IMR-90 (cell line): ENCODE measurements at regions not wholly inside any gene's neighbourhood (a gene's known extent, or its start where the extent isn't known, plus 50 kb on each side); places are given as distances from the start of the nearest gene placed in this dataset.

ENCODE experiments used
- ATAC-seq: fragments of 200-7000 bp; cut with Tn5 transposase; 2 replicates; pipeline ENCODE4 v1.9.1; 2020; ENCODE audit warnings: low read depth, mild to moderate bottlenecking, moderate library complexity
- BruUV-seq: library from RNA; stranded (reverse); fragments of 400-500 nt; replicated peaks from 2 replicates; lab custom pipeline; 2021; lab: Mats Ljungman, UMichigan
- CTCF ChIA-PET: fragments of 300-600 bp; formaldehyde crosslinking; extraction: SDS; loops from one replicate; lab custom pipeline; 2021; ENCODE audit warnings: antibody characterized with exemption; lab: Yijun Ruan, JAX
- POLR2A ChIA-PET: fragments of 300-600 bp; sonication (Branson Sonifier 250); formaldehyde crosslinking; loops from one replicate; lab custom pipeline; 2022; ENCODE audit warnings: antibody characterized with exemption; ENCODE audit not compliant: unreplicated experiment; lab: Charles Lee
- DNase-seq: peaks from one replicate; pipeline ENCODE4 v3.0.0; 2013
- H2AFZ ChIP-seq: replicated peaks from 2 replicates; pipeline ENCODE3; 2013; ENCODE audit warnings: low read length, mild to moderate bottlenecking; ENCODE audit not compliant: poor library complexity
- H2AK5ac ChIP-seq: 2 replicates; pipeline ENCODE4 v1.6.1; 2013; ENCODE audit warnings: low read depth, low read length, inconsistent platforms
- H2AK9ac ChIP-seq: replicated peaks from 2 replicates; pipeline ENCODE3; 2013; ENCODE audit warnings: mild to moderate bottlenecking, low read depth, low read length, moderate library complexity; ENCODE audit not compliant: poor library complexity
- H2BK120ac ChIP-seq: 2 replicates; pipeline ENCODE4 v1.6.1; 2013; ENCODE audit warnings: low read depth, low read length, inconsistent platforms
- H2BK15ac ChIP-seq: 3 replicates; pipeline ENCODE4 v1.6.1; 2013; ENCODE audit warnings: low read depth, low read length, inconsistent platforms
- H2BK20ac ChIP-seq: 2 replicates; pipeline ENCODE4 v1.6.1; 2013; ENCODE audit warnings: low read depth, mild to moderate bottlenecking, inconsistent platforms, low read length, moderate library complexity
- H2BK5ac ChIP-seq: 2 replicates; pipeline ENCODE4 v1.6.1; 2013; ENCODE audit warnings: mild to moderate bottlenecking, low read depth, low read length, inconsistent platforms; ENCODE audit not compliant: poor library complexity, severe bottlenecking
- H3K14ac ChIP-seq: replicated peaks from 2 replicates; pipeline ENCODE4 v1.6.1; 2013; ENCODE audit warnings: low read depth, low read length, inconsistent platforms
- H3K18ac ChIP-seq: 2 replicates; pipeline ENCODE4 v1.6.1; 2013; ENCODE audit warnings: low read depth, low read length, control low read depth
- H3K23ac ChIP-seq: 2 replicates; pipeline ENCODE4 v1.6.1; 2013; ENCODE audit warnings: low read depth, low read length, inconsistent platforms
- H3K27ac ChIP-seq: 2 replicates; pipeline ENCODE4 v1.5.1; 2013; ENCODE audit warnings: mild to moderate bottlenecking, control low read depth, low read length; ENCODE audit not compliant: insufficient read depth
- H3K27me3 ChIP-seq: 2 replicates; pipeline ENCODE4 v1.6.1; 2013; ENCODE audit warnings: low read length; ENCODE audit not compliant: control insufficient read depth, insufficient read depth
- H3K36me3 ChIP-seq: 2 replicates; pipeline ENCODE4 v1.6.1; 2013; ENCODE audit warnings: low read length, mixed read lengths; ENCODE audit not compliant: control insufficient read depth, insufficient read depth
- H3K4ac ChIP-seq: 2 replicates; pipeline ENCODE4 v1.6.1; 2013; ENCODE audit warnings: low read depth, low read length, inconsistent platforms
- H3K4me1 ChIP-seq: 2 replicates; pipeline ENCODE4 v1.6.1; 2013; ENCODE audit warnings: low read length, mixed read lengths; ENCODE audit not compliant: control insufficient read depth, insufficient read depth
- H3K4me2 ChIP-seq: 2 replicates; pipeline ENCODE4 v1.6.1; 2013; ENCODE audit warnings: low read depth, mild to moderate bottlenecking, control low read depth, low read length, moderate library complexity
- H3K4me3 ChIP-seq: 2 replicates; pipeline ENCODE4 v1.5.1; 2013; ENCODE audit warnings: low read depth, mild to moderate bottlenecking, control low read depth, low read length, moderate library complexity; ENCODE audit not compliant: insufficient read depth
- H3K56ac ChIP-seq: 2 replicates; pipeline ENCODE4 v1.6.1; 2013; ENCODE audit warnings: low read length, inconsistent platforms; ENCODE audit not compliant: insufficient read depth; ENCODE audit errors: extremely low read depth
- H3K79me1 ChIP-seq, 2 experiments: 2 replicates each; pipeline ENCODE4 v1.6.1; 2013; ENCODE audit warnings: low read length in 2 of 2, inconsistent platforms in 1 of 2, low read depth in 1 of 2
- H3K9ac ChIP-seq: 2 replicates; pipeline ENCODE4 v1.6.1; 2013; ENCODE audit warnings: low read depth, low read length, control low read depth
- H3K9me1 ChIP-seq: 2 replicates; pipeline ENCODE4 v1.6.1; 2013; ENCODE audit warnings: low read length, inconsistent platforms; ENCODE audit not compliant: insufficient read depth
- H3K9me3 ChIP-seq: 2 replicates; pipeline ENCODE4 v1.6.1; 2013; ENCODE audit warnings: low read length; ENCODE audit not compliant: control insufficient read depth, insufficient read depth
- H4K20me1 ChIP-seq: 2 replicates; pipeline ENCODE4 v1.6.1; 2013; ENCODE audit warnings: low read length, inconsistent platforms; ENCODE audit not compliant: insufficient read depth
- H4K5ac ChIP-seq: 2 replicates; pipeline ENCODE4 v1.6.1; 2013; ENCODE audit warnings: mild to moderate bottlenecking, low read depth, low read length, control low read depth
- H4K8ac ChIP-seq, 2 experiments: 2 replicates each; pipeline ENCODE4 v1.6.1; 2013; ENCODE audit warnings: low read depth in 2 of 2, low read length in 2 of 2, control low read depth in 1 of 2, inconsistent platforms in 1 of 2
- H4K91ac ChIP-seq: 2 replicates; pipeline ENCODE4 v1.6.1; 2013; ENCODE audit warnings: low read depth, low read length, inconsistent platforms; ENCODE audit not compliant: insufficient read depth
- BHLHE40 ChIP-seq: fragments of 150-350 bp; IDR thresholded peaks from 2 replicates; pipeline ENCODE4 v1.6.1; 2016; ENCODE audit warnings: mild to moderate bottlenecking, low read depth, low read length
- CEBPB ChIP-seq: IDR thresholded peaks from 2 replicates; pipeline ENCODE4 v1.6.1; 2012; ENCODE audit warnings: low read depth, low read length, improper control_type of control experiment
- CHD1 ChIP-seq: IDR thresholded peaks from 2 replicates; pipeline ENCODE4 v1.6.1; 2012; ENCODE audit warnings: low read depth, low read length, improper control_type of control experiment
- ELK1 ChIP-seq: fragments of 150-350 bp; IDR thresholded peaks from 2 replicates; pipeline ENCODE4 v1.6.1; 2016; ENCODE audit warnings: low read depth, mild to moderate bottlenecking, low read length, moderate library complexity, borderline replicate concordance
- FOS ChIP-seq: fragments of 150-350 bp; IDR thresholded peaks from 2 replicates; pipeline ENCODE4 v1.6.1; 2016; ENCODE audit warnings: low read depth, low read length
- MAFK ChIP-seq: IDR thresholded peaks from 2 replicates; pipeline ENCODE4 v1.6.1; 2012; ENCODE audit warnings: low read depth, low read length, improper control_type of control experiment
- MAZ ChIP-seq: IDR thresholded peaks from 2 replicates; pipeline ENCODE4 v1.6.1; 2012; ENCODE audit warnings: low read depth, mild to moderate bottlenecking, low read length, improper control_type of control experiment, moderate library complexity, borderline replicate concordance
- MXI1 ChIP-seq: IDR thresholded peaks from 2 replicates; pipeline ENCODE4 v1.6.1; 2012; ENCODE audit warnings: low read depth, mild to moderate bottlenecking, low read length, moderate library complexity, borderline replicate concordance
- NFE2L2 ChIP-seq: fragments of 150-350 bp; IDR thresholded peaks from 2 replicates; pipeline ENCODE4 v1.6.1; 2016; ENCODE audit warnings: low read depth, mild to moderate bottlenecking, low read length
- POLR2A ChIP-seq: IDR thresholded peaks from 2 replicates; pipeline ENCODE4 v1.6.1; 2012; ENCODE audit warnings: mild to moderate bottlenecking, low read depth, low read length
- RAD21 ChIP-seq: IDR thresholded peaks from 2 replicates; pipeline ENCODE4 v1.6.1; 2012; ENCODE audit warnings: low read length, improper control_type of control experiment
- RCOR1 ChIP-seq: IDR thresholded peaks from 2 replicates; pipeline ENCODE4 v1.6.1; 2012; ENCODE audit warnings: mild to moderate bottlenecking, low read length, improper control_type of control experiment; ENCODE audit not compliant: insufficient replicate concordance
- RFX5 ChIP-seq: IDR thresholded peaks from 2 replicates; pipeline ENCODE4 v1.8.0; 2012; ENCODE audit warnings: low read depth, mild to moderate bottlenecking, low read length, moderate library complexity
- SMC3 ChIP-seq: fragments of 150-350 bp; IDR thresholded peaks from 2 replicates; pipeline ENCODE4 v1.6.1; 2016; ENCODE audit warnings: low read depth, mild to moderate bottlenecking, antibody characterized with exemption, low read length, moderate library complexity
- WGBS, 2 experiments: methylation state at CpG; one replicate each; pipeline versions ENCODE4 v1.1.5 to v1.1.7; 2013; ENCODE audit warnings: missing lambda C conversion rate in 2 of 2; ENCODE audit not compliant: insufficient read length in 1 of 2; ENCODE audit errors: extremely low coverage in 2 of 2; 5-methylcytosine and 5-hydroxymethylcytosine counted together
- dilution Hi-C: fragments of 300-500 bp; cut with HindIII; formaldehyde crosslinking; loops from one replicate; pipeline ENCODE4 v1.14.3; 2018; ENCODE audit warnings: low sequenced_read_pairs; ENCODE audit not compliant: unreplicated experiment
- in situ Hi-C: fragments of 300-500 bp; cut with MboI; formaldehyde crosslinking; loops from 3 replicates; pipeline ENCODE4 v1.14.3; 2019; ENCODE audit warnings: low sequenced_read_pairs, inconsistent platforms, mixed read lengths
- intact Hi-C: fragments of 100-400 bp; cut with micrococcal nuclease; formaldehyde crosslinking; loops from 2 replicates; pipeline ENCODE4 v1.10.0; 2022
- TF ChIP-seq, protein P1 (sequence below): fragments of 150-350 bp; IDR thresholded peaks from 2 replicates; pipeline ENCODE4 v1.6.1; 2017; ENCODE audit warnings: mild to moderate bottlenecking, antibody characterized with exemption, low read length, low read depth
- TF ChIP-seq, protein P2 (sequence below): conservative IDR thresholded peaks from 2 replicates; pipeline ENCODE4 v1.5.1; 2012; ENCODE audit warnings: mild to moderate bottlenecking, low read depth, low read length, improper control_type of control experiment

GRCh38 chr10:83205861-83206260, 933.4 kb upstream of the GHITM start:
- no peaks in the 10 kb centered on the region for H3K79me1 ChIP-seq
- TF ChIP-seq RCOR1 (no peak), SMC3 (no peak), MXI1 (no peak), CHD1 (no peak), POLR2A (no peak), RAD21 (no peak), ELK1 (no peak), CEBPB (no peak), MAFK (no peak), FOS (no peak), NFE2L2 (no peak), MAZ (no peak), BHLHE40 (no peak), RFX5 (no peak)
- TF ChIP-seq, protein P1, sequence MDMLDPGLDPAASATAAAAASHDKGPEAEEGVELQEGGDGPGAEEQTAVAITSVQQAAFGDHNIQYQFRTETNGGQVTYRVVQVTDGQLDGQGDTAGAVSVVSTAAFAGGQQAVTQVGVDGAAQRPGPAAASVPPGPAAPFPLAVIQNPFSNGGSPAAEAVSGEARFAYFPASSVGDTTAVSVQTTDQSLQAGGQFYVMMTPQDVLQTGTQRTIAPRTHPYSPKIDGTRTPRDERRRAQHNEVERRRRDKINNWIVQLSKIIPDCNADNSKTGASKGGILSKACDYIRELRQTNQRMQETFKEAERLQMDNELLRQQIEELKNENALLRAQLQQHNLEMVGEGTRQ: no peak
- TF ChIP-seq, protein P2, sequence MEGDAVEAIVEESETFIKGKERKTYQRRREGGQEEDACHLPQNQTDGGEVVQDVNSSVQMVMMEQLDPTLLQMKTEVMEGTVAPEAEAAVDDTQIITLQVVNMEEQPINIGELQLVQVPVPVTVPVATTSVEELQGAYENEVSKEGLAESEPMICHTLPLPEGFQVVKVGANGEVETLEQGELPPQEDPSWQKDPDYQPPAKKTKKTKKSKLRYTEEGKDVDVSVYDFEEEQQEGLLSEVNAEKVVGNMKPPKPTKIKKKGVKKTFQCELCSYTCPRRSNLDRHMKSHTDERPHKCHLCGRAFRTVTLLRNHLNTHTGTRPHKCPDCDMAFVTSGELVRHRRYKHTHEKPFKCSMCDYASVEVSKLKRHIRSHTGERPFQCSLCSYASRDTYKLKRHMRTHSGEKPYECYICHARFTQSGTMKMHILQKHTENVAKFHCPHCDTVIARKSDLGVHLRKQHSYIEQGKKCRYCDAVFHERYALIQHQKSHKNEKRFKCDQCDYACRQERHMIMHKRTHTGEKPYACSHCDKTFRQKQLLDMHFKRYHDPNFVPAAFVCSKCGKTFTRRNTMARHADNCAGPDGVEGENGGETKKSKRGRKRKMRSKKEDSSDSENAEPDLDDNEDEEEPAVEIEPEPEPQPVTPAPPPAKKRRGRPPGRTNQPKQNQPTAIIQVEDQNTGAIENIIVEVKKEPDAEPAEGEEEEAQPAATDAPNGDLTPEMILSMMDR: no peak
- H2AK5ac ChIP-seq: no peak overlapping the region
- no peak overlapping the region for H3K18ac ChIP-seq
- no peak overlapping the region for H3K23ac ChIP-seq
- no peak overlapping the region for H3K27ac ChIP-seq
- H3K9me1 ChIP-seq: no peaks in the 10 kb centered on the region
- no peaks in the 10 kb centered on the region for H3K9me3 ChIP-seq
- no peak overlapping the region for H2BK120ac ChIP-seq
- no peak overlapping the region for H2BK5ac ChIP-seq
- in situ Hi-C loops: no loop called here
- no peak overlapping the region for H4K91ac ChIP-seq
- no peak overlapping the region for H4K5ac ChIP-seq
- no TSS peak for BruUV-seq
- H3K4ac ChIP-seq: no peak overlapping the region
- no peak overlapping the region for H3K4me3 ChIP-seq
- DNase-seq (no peak), ATAC-seq (no peak)
- no peak overlapping the region for H2AFZ ChIP-seq
- dilution Hi-C loops: no loop called here
- H4K8ac ChIP-seq: no peak overlapping the region
- H2BK20ac ChIP-seq: no peak overlapping the region
- no peaks in the 10 kb centered on the region for H3K27me3 ChIP-seq
- ChIA-PET CTCF (no interaction called here), POLR2A (no interaction called here)
- no peak overlapping the region for H3K56ac ChIP-seq
- H3K4me1 ChIP-seq: no peaks in the 10 kb centered on the region
- H2AK9ac ChIP-seq: no peak overlapping the region
- H3K4me2 ChIP-seq: no peak overlapping the region
- H3K36me3 ChIP-seq: no peaks in the 10 kb centered on the region
- H4K20me1 ChIP-seq: no peaks in the 10 kb centered on the region
- no peak overlapping the region for H2BK15ac ChIP-seq
- H3K14ac ChIP-seq: no peak overlapping the region
- WGBS, 2 experiments: no CpG with 5 or more reads among the region's 2 CpGs
- no peak overlapping the region for H3K9ac ChIP-seq
- intact Hi-C loops: no loop called here
